Urinary bladder (tissue), 4 donors: ENCODE measurements at regions not wholly inside any gene's neighbourhood (a gene's known extent, or its start where the extent isn't known, plus 50 kb on each side); places are given as distances from the start of the nearest gene placed in this dataset. TPM values are rescaled to one million over a fixed set of nuclear protein-coding genes. Genes with fewer than 3 reads are reported as not detected.

Source experiments
- DNase-seq: peaks from one replicate; pipeline ENCODE4 v3.0.0-alpha.2; 2015; ENCODE audit errors: extremely low spot score
- H3K27ac ChIP-seq: one replicate; pipeline ENCODE4 v1.5.1; 2013; ENCODE audit warnings: low read depth, mild to moderate bottlenecking, moderate library complexity
- H3K36me3 ChIP-seq: one replicate; pipeline ENCODE4 v1.6.1; 2013; ENCODE audit warnings: mild to moderate bottlenecking, moderate library complexity; ENCODE audit not compliant: insufficient read depth
- H3K4me1 ChIP-seq: one replicate; pipeline ENCODE4 v1.6.1; 2013; ENCODE audit warnings: mild to moderate bottlenecking, moderate library complexity; ENCODE audit not compliant: insufficient read depth
- H3K4me3 ChIP-seq: one replicate; pipeline ENCODE4 v1.5.1; 2013; ENCODE audit warnings: low read depth, low read length
- WGBS: extraction: QIAGEN DNeasy Blood & Tissue Kit; methylation state at CpG from one replicate; pipeline ENCODE4 v1.1.7; 2013; 5-methylcytosine and 5-hydroxymethylcytosine counted together
- small RNA-seq: library from RNA; depleted of rRNA; stranded (forward); fragments of <200 nt; gene quantifications from one replicate; pipeline ENCODE3, GENCODE V24; 2014
- donor health status: healthy with polysubstance abuse.
- donor health status: healthy.

DNA sequence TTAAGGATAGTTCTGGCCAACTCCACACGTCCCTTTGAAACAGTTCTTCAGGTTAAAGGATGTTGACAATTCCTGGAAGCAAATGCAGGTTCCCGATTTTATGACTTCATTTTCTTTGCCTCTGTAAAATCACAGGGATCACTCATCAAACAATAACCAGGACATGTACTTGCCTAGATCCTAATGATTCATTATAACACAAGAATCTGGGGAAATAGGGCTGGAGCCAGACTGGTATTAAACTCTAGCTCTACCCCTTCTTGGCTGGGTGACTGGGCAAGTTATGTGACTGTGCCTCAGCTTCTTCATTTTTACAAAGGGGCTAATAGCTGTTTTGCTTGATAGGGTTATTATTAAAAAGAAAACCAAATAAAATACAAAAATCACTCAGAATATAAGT is 56.0 kb upstream of the KCND2 start:
- H3K27ac ChIP-seq, result no peak overlapping the region
- no peak for DNase-seq
- H3K4me3 ChIP-seq, result no peak overlapping the region
- no peaks in the 10 kb centered on the region for H3K4me1 ChIP-seq
- WGBS, result 53% methylated on average over 2 of the region's 2 CpGs
- H3K36me3 ChIP-seq, result no peaks in the 10 kb centered on the region

DNA sequence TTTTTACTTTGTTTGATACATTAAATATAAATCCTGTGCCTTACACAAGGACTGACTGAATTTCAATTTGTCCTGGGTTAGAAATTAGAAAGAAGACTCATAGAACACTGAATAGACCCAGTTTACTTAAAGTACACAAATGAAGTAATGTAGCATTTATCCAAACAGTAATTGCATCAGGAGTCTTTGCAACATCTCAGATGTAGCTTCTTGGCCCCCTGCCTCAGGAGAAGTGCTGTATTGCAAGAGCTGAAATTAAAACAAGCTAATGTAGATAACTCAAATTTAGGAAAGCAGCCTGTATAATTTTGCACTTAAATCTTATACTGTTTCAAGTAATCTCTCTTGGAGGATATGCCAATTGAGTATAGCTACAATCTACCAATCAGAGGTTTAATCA is 54.3 kb upstream of the KCND2 start:
- H3K4me1 ChIP-seq, result no peaks in the 10 kb centered on the region
- DNase-seq, result no peak
- H3K36me3 ChIP-seq, result no peaks in the 10 kb centered on the region
- H3K4me3 ChIP-seq, result no peak overlapping the region
- no peak overlapping the region for H3K27ac ChIP-seq

DNA sequence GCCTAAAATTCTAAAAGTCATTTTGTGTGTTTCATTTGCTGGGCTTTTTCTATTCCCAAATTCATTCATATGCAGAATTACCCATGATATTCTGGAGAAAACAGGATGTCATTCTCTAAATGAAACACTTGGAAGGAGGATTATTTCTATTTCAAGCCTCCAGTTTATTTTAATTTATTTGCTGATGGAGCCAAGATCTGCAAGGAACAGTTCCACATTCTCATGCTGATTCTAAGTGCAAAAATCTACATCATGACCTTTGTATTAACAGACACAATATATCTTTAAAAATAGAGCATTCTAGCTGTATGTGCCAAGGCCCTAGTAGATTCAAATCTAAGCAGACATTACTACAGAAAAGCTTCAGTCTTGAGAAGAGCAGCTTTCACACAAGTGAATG is 51.3 kb upstream of the KCND2 start:
- Histone ChIP-seq H3K4me1 (no peaks in the 10 kb centered on the region), H3K4me3 (no peak overlapping the region), H3K36me3 (no peaks in the 10 kb centered on the region), H3K27ac (no peak overlapping the region)
- DNase-seq, result no peak

Small RNA genes lying in the stretch of these regions (small RNA-seq; reads per million reads assigned to genes)
- gene RNU1-29P, result not detected
